ENCODE measurements at regions not wholly inside any gene's neighbourhood (a gene's known extent, or its start where the extent isn't known, plus 50 kb on each side); places are given as distances from the start of the nearest gene placed in this dataset.

DNA sequence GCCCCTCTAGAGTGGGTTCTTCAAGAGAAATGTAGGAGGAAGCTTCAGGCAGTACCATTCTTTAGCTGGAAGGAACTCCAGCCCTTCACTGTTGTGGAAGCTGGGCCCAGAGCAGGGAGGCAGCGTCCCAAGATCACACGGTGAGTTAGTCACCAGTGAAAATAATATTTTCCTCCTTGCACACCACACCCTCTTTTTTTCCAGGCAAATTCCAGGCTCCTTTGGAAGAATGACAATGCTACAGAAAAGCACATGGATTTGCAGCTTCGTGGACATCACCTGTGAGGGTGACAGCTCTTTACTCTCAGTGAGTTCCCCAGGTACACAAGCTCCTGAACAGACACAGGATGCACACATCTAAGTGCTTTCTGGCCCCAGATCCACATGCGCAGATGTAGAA, 157.1 kb downstream of the COL6A3 start:
- no peaks in the 10 kb centered on the region for H3K4me1 Mint-ChIP-seq (ENCODE audit: unreplicated experiment)
- H3K27me3 Mint-ChIP-seq = no peaks in the 10 kb centered on the region
- no peak overlapping the region for H3K27ac Mint-ChIP-seq
- no peaks in the 10 kb centered on the region for H3K36me3 Mint-ChIP-seq
- H3K4me3 Mint-ChIP-seq = no peak overlapping the region
- DNase-seq (ENCODE audit: extremely low spot score, unreplicated experiment) = no peak
- TF ChIP-seq, protein P1, sequence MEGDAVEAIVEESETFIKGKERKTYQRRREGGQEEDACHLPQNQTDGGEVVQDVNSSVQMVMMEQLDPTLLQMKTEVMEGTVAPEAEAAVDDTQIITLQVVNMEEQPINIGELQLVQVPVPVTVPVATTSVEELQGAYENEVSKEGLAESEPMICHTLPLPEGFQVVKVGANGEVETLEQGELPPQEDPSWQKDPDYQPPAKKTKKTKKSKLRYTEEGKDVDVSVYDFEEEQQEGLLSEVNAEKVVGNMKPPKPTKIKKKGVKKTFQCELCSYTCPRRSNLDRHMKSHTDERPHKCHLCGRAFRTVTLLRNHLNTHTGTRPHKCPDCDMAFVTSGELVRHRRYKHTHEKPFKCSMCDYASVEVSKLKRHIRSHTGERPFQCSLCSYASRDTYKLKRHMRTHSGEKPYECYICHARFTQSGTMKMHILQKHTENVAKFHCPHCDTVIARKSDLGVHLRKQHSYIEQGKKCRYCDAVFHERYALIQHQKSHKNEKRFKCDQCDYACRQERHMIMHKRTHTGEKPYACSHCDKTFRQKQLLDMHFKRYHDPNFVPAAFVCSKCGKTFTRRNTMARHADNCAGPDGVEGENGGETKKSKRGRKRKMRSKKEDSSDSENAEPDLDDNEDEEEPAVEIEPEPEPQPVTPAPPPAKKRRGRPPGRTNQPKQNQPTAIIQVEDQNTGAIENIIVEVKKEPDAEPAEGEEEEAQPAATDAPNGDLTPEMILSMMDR (conservative IDR thresholded peaks at IDR 0.05) = no peak
- no peaks in the 10 kb centered on the region for H3K9me3 Mint-ChIP-seq

DNA sequence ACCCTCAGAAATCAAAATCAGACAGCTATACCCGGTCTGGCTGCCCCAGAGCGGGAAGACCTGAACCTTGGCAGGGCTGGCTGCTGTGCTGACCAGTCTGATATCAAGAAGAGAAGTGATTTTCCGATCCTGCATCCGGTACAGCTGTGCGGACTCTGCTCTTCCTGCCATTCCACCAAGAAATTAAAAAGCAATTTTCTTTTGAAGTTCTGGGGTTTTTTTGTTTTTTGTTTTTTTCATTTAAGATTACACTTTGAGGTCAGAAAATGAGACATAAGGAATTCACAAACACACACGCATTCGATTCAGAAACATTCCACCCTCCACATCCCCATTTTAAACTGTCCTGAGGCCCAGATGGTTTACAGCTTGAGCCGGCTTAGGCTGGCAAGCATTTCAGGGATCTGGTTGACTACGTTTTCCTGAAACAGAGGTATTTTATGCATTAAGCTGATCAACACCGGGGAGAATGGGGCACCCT, 156.5 kb downstream of the COL6A3 start:
- Mint-ChIP-seq H3K4me3 (no peak overlapping the region), H3K9me3 (no peaks in the 10 kb centered on the region), H3K27ac (no peak overlapping the region), H3K36me3 (no peaks in the 10 kb centered on the region), H3K4me1 (ENCODE audit: unreplicated experiment) (no peaks in the 10 kb centered on the region), H3K27me3 (no peaks in the 10 kb centered on the region)
- no peak for DNase-seq (ENCODE audit: extremely low spot score, unreplicated experiment)
- TF ChIP-seq, protein P1 (conservative IDR thresholded peaks at IDR 0.05) = no peak

DNA sequence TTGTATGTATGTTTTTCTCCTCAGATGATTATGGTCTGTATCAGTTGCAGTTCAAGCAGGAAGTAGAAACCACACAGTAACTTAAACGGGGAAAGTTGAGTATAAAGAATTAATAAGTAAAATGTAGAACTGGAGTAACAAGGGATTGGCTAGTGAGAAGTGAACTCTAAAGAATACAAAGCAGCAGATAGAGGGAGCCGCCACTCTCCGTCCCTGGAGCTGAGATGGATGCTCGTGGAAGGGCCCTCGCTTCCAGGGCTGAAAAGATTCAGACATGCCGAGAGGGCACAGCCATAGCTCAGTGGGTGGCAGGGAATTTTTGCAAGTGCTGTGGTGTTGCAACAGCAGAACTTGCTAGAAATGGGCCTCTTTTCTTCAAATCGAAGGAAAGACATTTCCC, 155.8 kb downstream of the COL6A3 start:
- no peak overlapping the region for H3K27ac Mint-ChIP-seq
- H3K4me1 Mint-ChIP-seq (ENCODE audit: unreplicated experiment) = no peaks in the 10 kb centered on the region
- H3K36me3 Mint-ChIP-seq = no peaks in the 10 kb centered on the region
- H3K27me3 Mint-ChIP-seq = no peaks in the 10 kb centered on the region
- DNase-seq (ENCODE audit: extremely low spot score, unreplicated experiment) = no peak
- TF ChIP-seq, protein P1 (conservative IDR thresholded peaks at IDR 0.05) = no peak
- no peaks in the 10 kb centered on the region for H3K9me3 Mint-ChIP-seq
- no peak overlapping the region for H3K4me3 Mint-ChIP-seq

DNA sequence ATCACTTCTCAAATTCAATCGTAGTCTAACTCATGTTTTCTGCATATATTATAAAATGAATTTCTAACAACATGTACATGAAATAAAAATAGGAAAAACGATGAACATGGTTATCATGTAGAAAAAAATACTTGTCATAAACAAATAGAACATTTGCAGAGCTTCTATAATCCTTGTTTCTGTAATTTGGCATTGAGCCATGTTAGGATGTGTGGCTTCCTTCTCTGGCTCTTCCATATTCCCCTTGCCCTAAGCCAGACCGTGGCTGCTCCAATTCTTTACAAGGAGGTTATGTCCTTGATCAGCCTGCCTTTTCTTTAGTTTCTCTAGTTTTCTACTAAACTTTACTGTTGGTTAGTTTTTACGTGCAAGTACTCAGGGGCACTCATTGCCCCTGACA, 155.3 kb downstream of the COL6A3 start:
- no peak overlapping the region for H3K27ac Mint-ChIP-seq
- no peaks in the 10 kb centered on the region for H3K9me3 Mint-ChIP-seq
- H3K4me1 Mint-ChIP-seq (ENCODE audit: unreplicated experiment) = no peaks in the 10 kb centered on the region
- DNase-seq (ENCODE audit: extremely low spot score, unreplicated experiment) = no peak
- no peaks in the 10 kb centered on the region for H3K36me3 Mint-ChIP-seq
- TF ChIP-seq, protein P1 (conservative IDR thresholded peaks at IDR 0.05) = no peak
- no peak overlapping the region for H3K4me3 Mint-ChIP-seq
- no peaks in the 10 kb centered on the region for H3K27me3 Mint-ChIP-seq

DNA sequence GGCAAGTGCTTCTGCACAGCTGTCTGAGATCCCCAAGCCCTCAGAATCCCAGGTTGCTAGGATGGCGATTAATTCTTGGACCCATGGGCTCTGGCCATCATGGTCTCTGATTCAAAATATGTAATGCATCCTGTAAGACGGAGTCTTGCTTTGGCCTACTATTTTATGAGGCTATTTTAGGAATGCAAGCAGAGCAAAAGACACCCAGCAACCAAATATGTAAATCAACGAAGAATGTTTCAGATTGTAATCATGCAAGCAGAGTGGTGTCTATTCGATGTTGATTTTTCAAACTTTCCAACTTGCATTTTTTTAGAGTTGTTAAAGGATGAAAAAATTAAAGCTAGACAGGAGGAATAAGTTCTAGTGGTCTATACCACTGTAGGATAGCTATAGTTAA, 154.8 kb downstream of the COL6A3 start:
- DNase-seq (ENCODE audit: extremely low spot score, unreplicated experiment) = no peak
- no peak overlapping the region for H3K4me3 Mint-ChIP-seq
- TF ChIP-seq, protein P1 (conservative IDR thresholded peaks at IDR 0.05) = no peak
- no peaks in the 10 kb centered on the region for H3K36me3 Mint-ChIP-seq
- no peak overlapping the region for H3K27ac Mint-ChIP-seq
- H3K9me3 Mint-ChIP-seq = no peaks in the 10 kb centered on the region
- H3K4me1 Mint-ChIP-seq (ENCODE audit: unreplicated experiment) = no peaks in the 10 kb centered on the region
- H3K27me3 Mint-ChIP-seq = no peaks in the 10 kb centered on the region

DNA sequence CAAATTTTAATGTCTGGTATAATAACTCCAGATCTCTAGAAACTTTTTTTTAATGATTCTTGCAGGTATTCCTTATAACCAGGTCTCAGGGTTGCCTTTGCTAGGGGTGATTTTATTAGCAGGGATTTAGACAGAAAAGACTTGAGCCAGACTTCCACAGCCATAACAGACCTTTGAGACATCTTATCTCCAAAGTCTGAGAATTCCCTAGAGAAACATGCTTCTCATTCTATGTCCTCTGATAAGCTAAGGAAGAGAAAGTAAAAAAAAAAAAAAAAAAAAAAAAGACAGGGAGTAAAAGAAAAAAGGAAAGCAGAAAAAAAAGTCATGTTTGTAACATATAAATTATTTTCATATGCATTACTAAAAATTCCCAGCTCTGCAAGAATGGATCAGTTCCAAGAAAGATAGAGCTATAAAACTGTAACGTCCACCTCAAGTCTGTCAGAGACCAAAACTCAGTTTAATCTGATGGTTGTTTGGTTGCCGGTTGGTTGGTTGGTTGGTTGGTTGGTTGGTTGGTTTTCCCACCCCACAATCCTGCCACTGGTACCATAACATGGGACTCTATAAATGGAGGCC, 153.8 kb downstream of the COL6A3 start:
- Mint-ChIP-seq H3K27ac (no peak overlapping the region), H3K9me3 (no peaks in the 10 kb centered on the region), H3K36me3 (no peaks in the 10 kb centered on the region), H3K4me3 (no peak overlapping the region), H3K27me3 (no peaks in the 10 kb centered on the region), H3K4me1 (ENCODE audit: unreplicated experiment) (no peaks in the 10 kb centered on the region)
- no peak for DNase-seq (ENCODE audit: extremely low spot score, unreplicated experiment)
- TF ChIP-seq, protein P1 (conservative IDR thresholded peaks at IDR 0.05) = no peak
